RPMI7951 (cell line): ENCODE measurements at regions not wholly inside any gene's neighbourhood (a gene's known extent, or its start where the extent isn't known, plus 50 kb on each side); places are given as distances from the start of the nearest gene placed in this dataset.
"Not testable (repeated sequence)": the region's sequence is repeated elsewhere in the genome, so short reads cannot be mapped to it uniquely, and the experiment has no call there.

ENCODE experiments used
- DNase-seq: peaks from one replicate; pipeline ENCODE4 v3.0.0-alpha.2; 2012; ENCODE audit warnings: low read depth

- no peak for DNase-seq
These were observed 248.5 kb upstream of the LMO3 start for GRCh38 chr12:16854465-16854864.

- no peak for DNase-seq
These were observed 243.5 kb upstream of the LMO3 start for GRCh38 chr12:16849473-16849872.

GRCh38 chr12:16844875-16845274 is 238.9 kb upstream of the LMO3 start:
- no peak for DNase-seq

GRCh38 chr12:16833376-16834015 is 227.5 kb upstream of the LMO3 start:
- DNase-seq: no peak

- no peak for DNase-seq
These were observed 222.9 kb upstream of the LMO3 start for GRCh38 chr12:16828891-16829290.

- DNase-seq: no peak
These were observed 201.8 kb upstream of the LMO3 start for GRCh38 chr12:16807731-16808130.

- DNase-seq: no peak
These were observed 190.2 kb upstream of the LMO3 start for GRCh38 chr12:16796168-16796567.

- DNase-seq: no peak
These were observed 183.3 kb upstream of the LMO3 start for GRCh38 chr12:16789204-16789790.

GRCh38 chr12:16788506-16789203 is 182.7 kb upstream of the LMO3 start:
- DNase-seq: no peak

GRCh38 chr12:16785953-16786352 is 180.0 kb upstream of the LMO3 start:
- DNase-seq: no peak

- no peak for DNase-seq
These were observed 179.6 kb upstream of the LMO3 start for GRCh38 chr12:16785524-16785923.

GRCh38 chr12:16769129-16769528 is 163.2 kb upstream of the LMO3 start:
- not testable (repeated sequence) for DNase-seq

GRCh38 chr12:16766736-16767135 is 160.8 kb upstream of the LMO3 start:
- DNase-seq: no peak

- no peak for DNase-seq
These were observed 157.9 kb upstream of the LMO3 start for GRCh38 chr12:16763901-16764300.

- DNase-seq: no peak
These were observed 151.0 kb upstream of the LMO3 start for GRCh38 chr12:16756833-16757555.

- no peak for DNase-seq
These were observed 124.8 kb upstream of the LMO3 start for GRCh38 chr12:16730772-16731171.

GRCh38 chr12:16726879-16727278 is 120.9 kb upstream of the LMO3 start:
- no peak for DNase-seq

- no peak for DNase-seq
These were observed 113.9 kb upstream of the LMO3 start for GRCh38 chr12:16719713-16720416.

GRCh38 chr12:16716928-16717327 is 111.0 kb upstream of the LMO3 start:
- DNase-seq: no peak

GRCh38 chr12:16692099-16692498 is 86.1 kb upstream of the LMO3 start:
- DNase-seq: no peak

- DNase-seq: no peak
These were observed 85.7 kb upstream of the LMO3 start for GRCh38 chr12:16691624-16692023.

- no peak for DNase-seq
These were observed 82.2 kb upstream of the LMO3 start for GRCh38 chr12:16688200-16688599.
